Kidney (tissue), 13 donors: ENCODE measurements at regions not wholly inside any gene's neighbourhood (a gene's known extent, or its start where the extent isn't known, plus 50 kb on each side); places are given as distances from the start of the nearest gene placed in this dataset.

Experiments used
- DNase-seq, 5 donors: peaks; one replicate each; pipeline ENCODE4 v3.0.0-alpha.2; 2013 to 2020
- FAIRE-seq: peaks from 2 replicates; lab custom pipeline; 2012; peaks lifted over from hg19 to GRCh38; lab: Jason Lieb, UNC
- H3K27ac ChIP-seq, 2 donors: one replicate each; pipeline ENCODE4 v1.7.0; 2013; ENCODE audit warnings: low read depth in 2 of 2, low read length in 2 of 2, inconsistent platforms in 1 of 2
- H3K27me3 ChIP-seq: one replicate; pipeline ENCODE4 v1.7.1; 2013; ENCODE audit warnings: low read length, inconsistent platforms; ENCODE audit not compliant: control insufficient read depth, insufficient read depth
- H3K36me3 ChIP-seq, 3 donors: one replicate each; pipeline versions ENCODE4 v1.7.0 to v1.7.1; 2013; ENCODE audit warnings: low read length in 3 of 3, control low read depth in 1 of 3, inconsistent platforms in 1 of 3; ENCODE audit not compliant: insufficient read depth in 3 of 3, control insufficient read depth in 2 of 3
- H3K4me1 ChIP-seq, 3 donors: one replicate each; pipeline versions ENCODE4 v1.7.0 to v1.7.1; 2013; ENCODE audit warnings: low read length in 3 of 3, inconsistent platforms in 1 of 3, low read depth in 1 of 3; ENCODE audit not compliant: control insufficient read depth in 2 of 3, insufficient read depth in 2 of 3
- H3K4me3 ChIP-seq, 3 donors: one replicate each; pipeline versions ENCODE4 v1.7.0 to v1.8.1; 2013; ENCODE audit warnings: low read length in 3 of 3, control low read depth in 1 of 3, inconsistent platforms in 1 of 3
- H3K9ac ChIP-seq, 3 donors: one replicate each; pipeline versions ENCODE4 v1.7.0 to v1.7.1; 2013; ENCODE audit warnings: low read length in 3 of 3, control low read depth in 1 of 3, inconsistent platforms in 1 of 3
- H3K9me3 ChIP-seq, 3 donors: one replicate each; pipeline versions ENCODE4 v1.7.0 to v1.7.1; 2013; ENCODE audit warnings: low read length in 3 of 3, control low read depth in 1 of 3, inconsistent platforms in 1 of 3; ENCODE audit not compliant: control insufficient read depth in 2 of 3, insufficient read depth in 1 of 3
- intact Hi-C: fragments of 100-400 bp; cut with DNase I; formaldehyde crosslinking; loops from one replicate; pipeline ENCODE4 v1.11.1; 2022
- TF ChIP-seq, protein P1 (sequence below): IDR thresholded peaks from 3 replicates; pipeline ENCODE4 v1.5.1; 2012; ENCODE audit warnings: mild to moderate bottlenecking, moderate library complexity, borderline replicate concordance; ENCODE audit not compliant: insufficient read depth; ENCODE audit errors: extremely low read depth
- donor health status: control.
- donor health status: control.
- donor health status: control.
- donor health status: control.
- donor health status: control.
- donor health status: DM: yes; HTN: yes; CAD: no.
- donor health status: Normal renal cell carcinoma (clear cell type).

DNA sequence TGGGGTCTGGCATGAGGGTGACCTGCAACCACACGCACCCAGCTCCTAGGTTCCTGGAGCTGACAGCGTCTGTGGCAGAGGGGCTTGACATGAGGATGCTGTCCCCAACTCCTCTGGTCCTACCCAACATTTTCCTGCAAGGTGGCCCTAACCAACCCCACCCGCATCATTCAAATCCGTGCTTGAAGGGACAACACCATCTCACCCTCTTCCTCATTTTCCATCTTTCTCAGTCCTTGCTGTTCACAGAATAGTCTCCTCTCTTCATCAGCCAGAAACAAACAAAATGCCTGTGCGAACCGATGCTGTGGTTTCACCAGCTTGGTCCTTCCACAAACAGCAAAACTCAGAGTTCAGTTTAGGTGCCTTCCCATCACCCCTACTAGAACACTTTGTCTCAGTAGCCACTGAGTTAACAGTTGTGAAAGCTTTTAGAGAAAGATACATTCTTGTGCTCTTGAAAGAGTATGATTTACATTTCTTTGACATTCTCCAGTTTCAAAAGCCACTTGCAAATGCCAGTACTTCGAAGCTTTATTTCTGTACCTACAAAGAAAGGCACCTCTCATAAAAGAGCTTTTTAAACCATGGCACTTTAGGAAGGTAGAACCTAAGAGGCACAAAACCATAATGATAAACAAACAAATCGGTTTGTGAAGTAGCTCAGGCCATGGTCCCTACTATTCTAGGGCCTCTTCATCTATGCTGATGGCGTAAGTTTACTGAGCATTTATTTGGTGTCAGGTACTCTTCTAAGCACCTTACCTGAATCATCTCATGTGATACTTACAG, 360.1 kb downstream of the SHQ1 start:
- Histone ChIP-seq H3K9ac (no peak overlapping the region), H3K4me3 (no peak overlapping the region), H3K27me3 (no peaks in the 10 kb centered on the region), H3K27ac (no peak overlapping the region), H3K36me3 (no peaks in the 10 kb centered on the region), H3K9me3 (no peaks in the 10 kb centered on the region), H3K4me1 (peaks cover 0 to 4% (median 0%) of the 10 kb centered on the region in 3 donors)
- TF ChIP-seq, protein P1, sequence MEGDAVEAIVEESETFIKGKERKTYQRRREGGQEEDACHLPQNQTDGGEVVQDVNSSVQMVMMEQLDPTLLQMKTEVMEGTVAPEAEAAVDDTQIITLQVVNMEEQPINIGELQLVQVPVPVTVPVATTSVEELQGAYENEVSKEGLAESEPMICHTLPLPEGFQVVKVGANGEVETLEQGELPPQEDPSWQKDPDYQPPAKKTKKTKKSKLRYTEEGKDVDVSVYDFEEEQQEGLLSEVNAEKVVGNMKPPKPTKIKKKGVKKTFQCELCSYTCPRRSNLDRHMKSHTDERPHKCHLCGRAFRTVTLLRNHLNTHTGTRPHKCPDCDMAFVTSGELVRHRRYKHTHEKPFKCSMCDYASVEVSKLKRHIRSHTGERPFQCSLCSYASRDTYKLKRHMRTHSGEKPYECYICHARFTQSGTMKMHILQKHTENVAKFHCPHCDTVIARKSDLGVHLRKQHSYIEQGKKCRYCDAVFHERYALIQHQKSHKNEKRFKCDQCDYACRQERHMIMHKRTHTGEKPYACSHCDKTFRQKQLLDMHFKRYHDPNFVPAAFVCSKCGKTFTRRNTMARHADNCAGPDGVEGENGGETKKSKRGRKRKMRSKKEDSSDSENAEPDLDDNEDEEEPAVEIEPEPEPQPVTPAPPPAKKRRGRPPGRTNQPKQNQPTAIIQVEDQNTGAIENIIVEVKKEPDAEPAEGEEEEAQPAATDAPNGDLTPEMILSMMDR, result no peak
- intact Hi-C loops, result no loop called here
- no peak for FAIRE-seq
- DNase-seq, result no peak

DNA sequence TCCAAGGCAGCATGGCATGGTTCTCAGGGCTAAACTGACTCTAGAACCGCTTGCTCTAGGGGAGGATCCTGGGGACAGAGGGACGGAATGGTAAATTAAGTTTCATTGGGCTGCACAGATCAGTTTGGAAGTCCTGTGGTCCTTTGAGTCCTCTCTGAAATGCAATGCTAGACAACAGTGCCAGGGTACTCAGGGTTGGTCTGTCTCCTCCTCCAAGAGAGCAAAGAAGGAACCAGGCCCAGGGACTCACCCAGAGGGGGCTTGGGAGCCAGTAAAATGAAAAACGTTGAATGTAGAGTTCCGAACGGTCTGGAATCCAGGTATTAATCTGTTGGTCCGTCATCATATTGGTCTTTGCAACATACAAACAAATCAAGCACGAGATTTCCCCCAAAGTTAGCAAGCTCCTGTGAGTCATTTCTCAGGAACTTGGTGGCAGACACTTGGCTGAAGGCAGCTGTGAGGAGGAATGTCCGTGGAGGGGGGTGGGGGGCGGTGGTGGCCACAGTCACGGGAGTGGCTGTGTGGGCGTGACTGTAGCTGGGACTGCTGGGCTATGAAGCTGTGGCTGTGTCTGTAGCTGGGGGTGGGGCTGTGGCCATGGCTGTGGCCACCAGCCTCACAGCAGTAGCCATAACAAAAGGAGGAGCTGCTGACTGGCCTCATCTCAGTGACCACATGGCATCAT, 361.0 kb downstream of the SHQ1 start:
- Histone ChIP-seq H3K27me3 (no peaks in the 10 kb centered on the region), H3K9ac (peak overlapping the region in 1 of 3 donors; percentile 61)

GRCh38 chr3:72485641-72486040, 362.6 kb downstream of the SHQ1 start:
- H3K9ac ChIP-seq, result no peak overlapping the region
- no peak for FAIRE-seq
- no peaks in the 10 kb centered on the region for H3K9me3 ChIP-seq
- H3K27ac ChIP-seq, result no peak overlapping the region
- H3K4me1 ChIP-seq, result peaks cover 0 to 7% (median 3%) of the 10 kb centered on the region in 3 donors
- TF ChIP-seq, protein P1, result no peak
- H3K4me3 ChIP-seq, result no peak overlapping the region
- no peaks in the 10 kb centered on the region for H3K36me3 ChIP-seq
- H3K27me3 ChIP-seq, result no peaks in the 10 kb centered on the region
- intact Hi-C loops, result no loop called here
- no peak for DNase-seq

More for the DNA sequence above, 361.0 kb downstream of the SHQ1 start:
- peak; percentile 51 to 96 (median 59) for DNase-seq
- H3K27ac ChIP-seq, result no peak overlapping the region
- H3K4me1 ChIP-seq, result peaks cover 0 to 7% (median 3%) of the 10 kb centered on the region in 3 donors
- FAIRE-seq, result no peak
- no peaks in the 10 kb centered on the region for H3K9me3 ChIP-seq
- no peak overlapping the region for H3K4me3 ChIP-seq
- TF ChIP-seq, protein P1, result no peak
- H3K36me3 ChIP-seq, result no peaks in the 10 kb centered on the region
- intact Hi-C loops, result no loop called here
